GM12864 (cell line): ENCODE measurements at regions not wholly inside any gene's neighbourhood (a gene's known extent, or its start where the extent isn't known, plus 50 kb on each side); places are given as distances from the start of the nearest gene placed in this dataset.
"Not testable (repeated sequence)": the region's sequence is repeated elsewhere in the genome, so short reads cannot be mapped to it uniquely, and the experiment has no call there.

Experiments
- DNase-seq: peaks from one replicate; pipeline ENCODE4 v3.0.0-alpha.2; 2011; ENCODE audit warnings: low read depth
- H3K4me3 ChIP-seq: 2 replicates; pipeline ENCODE4 v1.5.1; 2011; ENCODE audit warnings: mild to moderate bottlenecking, low read depth, low read length, control low read depth
- CTCF ChIP-seq: IDR thresholded peaks from 2 replicates; pipeline ENCODE4 v1.5.1; 2011; ENCODE audit warnings: low read depth, mild to moderate bottlenecking, moderate library complexity, low read length, control low read depth, inconsistent platforms; ENCODE audit errors: missing control alignments

GRCh38 chrX:69066021-69066757 is 99.1 kb downstream of the PJA1 start:
- no peak overlapping the region for H3K4me3 ChIP-seq
- DNase-seq, result no peak
- no peak for TF ChIP-seq CTCF

GRCh38 chrX:69065451-69065850 is 99.8 kb downstream of the PJA1 start:
- DNase-seq, result no peak
- H3K4me3 ChIP-seq, result no peak overlapping the region
- no peak for TF ChIP-seq CTCF

DNA sequence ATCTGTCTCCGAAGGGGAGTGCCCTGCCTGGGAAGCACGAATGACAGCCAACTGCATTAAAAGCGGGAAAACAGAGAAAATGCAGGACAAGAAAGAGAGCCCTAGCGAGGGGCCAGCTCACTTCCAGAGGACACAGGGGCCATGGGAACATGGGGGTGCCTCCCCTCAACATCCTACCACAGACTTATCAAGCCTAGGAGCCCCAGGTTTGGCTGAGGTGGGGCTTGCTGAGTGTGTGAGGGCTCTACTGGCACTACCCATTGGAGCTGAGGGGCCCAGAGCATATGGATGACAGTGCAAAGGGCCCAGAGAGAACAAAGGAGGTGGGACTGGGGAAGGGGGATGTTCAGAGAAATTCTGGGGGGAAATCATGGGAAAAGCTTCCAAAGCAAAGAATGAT is 101.8 kb downstream of the PJA1 start:
- DNase-seq, result no peak
- H3K4me3 ChIP-seq, result no peak overlapping the region
- no peak for TF ChIP-seq CTCF

GRCh38 chrX:69062493-69062892 is 102.8 kb downstream of the PJA1 start:
- DNase-seq, result no peak

DNA sequence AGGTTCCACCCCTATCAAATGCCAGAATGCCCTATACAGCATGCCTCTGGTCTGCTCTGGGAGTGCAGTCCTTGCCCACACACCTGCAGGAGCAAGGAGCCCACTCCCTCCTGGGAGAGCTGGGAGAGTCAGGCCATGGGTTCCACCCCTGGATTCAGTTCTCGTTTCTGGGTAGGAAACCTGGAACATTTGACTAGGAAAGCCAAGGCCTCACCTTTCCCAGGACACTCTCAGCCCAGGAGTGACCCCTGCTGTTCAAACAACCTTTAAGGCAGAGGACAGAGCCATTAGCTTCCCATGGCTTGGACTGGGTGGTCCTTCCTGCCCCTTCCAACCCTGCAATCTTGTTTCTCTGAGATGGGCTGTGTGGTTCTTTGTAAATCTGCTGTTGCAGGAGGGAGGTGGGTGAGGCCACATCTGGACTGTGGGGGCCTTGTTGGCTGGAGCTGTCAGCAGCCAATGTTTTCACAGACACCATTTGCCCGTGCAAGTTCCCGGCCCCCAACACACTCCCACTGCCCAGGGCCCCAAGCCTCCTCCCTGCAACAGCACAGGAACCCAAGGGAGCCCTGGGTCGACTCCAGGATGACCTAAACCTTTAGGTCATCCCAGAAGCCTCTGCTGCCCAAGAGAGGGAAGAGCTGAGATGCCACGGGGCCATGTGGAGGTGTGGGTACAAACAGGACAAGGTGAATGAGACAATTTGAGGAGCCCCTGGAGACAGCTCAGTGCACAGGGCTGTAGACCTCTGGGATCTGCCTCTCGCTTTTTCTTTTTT is 104.4 kb downstream of the PJA1 start:
- H3K4me3 ChIP-seq, result no peak overlapping the region
- peak; percentile 7 for TF ChIP-seq CTCF
- no peak for DNase-seq

More at GRCh38 chrX:69062493-69062892, 102.8 kb downstream of the PJA1 start:
- no peak overlapping the region for H3K4me3 ChIP-seq
- no peak for TF ChIP-seq CTCF

DNA sequence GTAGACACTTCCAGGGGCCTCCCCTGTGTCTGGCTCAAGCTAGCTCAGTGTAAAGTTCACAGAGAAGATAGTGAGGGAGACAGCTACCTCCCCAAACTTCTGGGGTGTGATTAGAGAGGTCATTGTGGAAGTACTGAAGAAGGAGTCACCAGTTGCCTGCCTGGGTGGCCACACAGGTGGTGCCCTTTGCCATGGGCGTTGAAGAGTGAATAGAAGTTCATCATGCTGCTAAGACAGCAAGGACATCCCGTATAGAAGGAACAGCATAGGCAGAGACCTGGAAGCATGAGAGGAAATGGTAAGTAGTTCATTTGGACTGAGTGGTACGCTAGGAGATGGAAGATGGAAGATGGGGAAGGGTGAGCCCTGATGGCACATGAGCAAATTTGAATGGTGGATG is 110.1 kb downstream of the PJA1 start:
- DNase-seq, result no peak
- H3K4me3 ChIP-seq, result no peak overlapping the region
- no peak for TF ChIP-seq CTCF

DNA sequence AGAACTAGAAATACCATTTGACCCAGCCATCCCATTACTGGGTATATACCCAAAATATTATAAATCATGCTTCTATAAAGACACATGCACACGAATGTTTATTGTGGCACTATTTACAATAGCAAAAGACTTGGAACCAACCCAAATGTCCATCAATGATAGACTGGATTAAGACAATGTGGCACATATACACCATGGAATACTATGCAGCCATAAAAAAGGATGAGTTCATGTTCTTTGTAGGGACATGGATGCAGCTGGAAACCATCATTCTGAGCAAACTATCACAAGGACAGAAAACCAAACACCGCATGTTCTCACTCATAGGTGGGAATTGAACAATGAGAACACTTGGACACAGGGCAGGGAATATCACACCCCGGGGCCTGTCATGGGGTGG is 110.8 kb downstream of the PJA1 start:
- H3K4me3 ChIP-seq, DNase-seq: not testable (repeated sequence)
